Lower leg skin (tissue), 3 donors: ENCODE measurements at regions not wholly inside any gene's neighbourhood (a gene's known extent, or its start where the extent isn't known, plus 50 kb on each side); places are given as distances from the start of the nearest gene placed in this dataset.

Source experiments
- CTCF ChIP-seq, 3 donors: fragments of 450-650 bp; IDR thresholded peaks; one replicate each; pipeline ENCODE4 v1.5.1; 2016; ENCODE audit warnings: antibody characterized with exemption in 3 of 3, mild to moderate bottlenecking in 3 of 3, moderate library complexity in 2 of 3
- POLR2A ChIP-seq, 2 donors: fragments of 450-650 bp; IDR thresholded peaks; one replicate each; pipeline ENCODE4 v1.6.1; 2016 to 2017; ENCODE audit warnings: antibody characterized with exemption in 2 of 2, mild to moderate bottlenecking in 1 of 2, moderate library complexity in 1 of 2

DNA sequence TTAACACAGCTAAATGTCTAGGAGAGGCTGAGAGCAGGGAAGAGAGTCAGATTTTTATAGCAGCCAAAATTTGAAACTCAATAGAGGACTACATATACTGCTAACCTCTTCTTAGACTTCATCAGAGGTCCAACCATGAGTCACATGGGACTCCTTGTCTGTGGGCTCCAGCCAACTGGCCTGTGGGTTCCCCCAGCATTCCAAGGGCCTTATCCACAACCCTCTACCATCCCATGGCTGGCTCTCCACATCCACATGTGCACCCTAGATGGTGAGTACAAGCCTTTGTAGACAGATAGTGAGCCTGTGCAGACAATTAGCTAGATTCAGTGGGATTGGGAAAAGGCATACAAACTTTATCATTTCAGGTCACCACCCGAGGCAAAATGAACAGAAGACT lies 901.9 kb upstream of the ZEB2 start:
- TF ChIP-seq CTCF (IDR thresholded peaks at IDR 0.05) (no peak), POLR2A (IDR thresholded peaks at IDR 0.05) (no peak)
